ENCODE measurements at regions not wholly inside any gene's neighbourhood (a gene's known extent, or its start where the extent isn't known, plus 50 kb on each side); places are given as distances from the start of the nearest gene placed in this dataset.

DNA sequence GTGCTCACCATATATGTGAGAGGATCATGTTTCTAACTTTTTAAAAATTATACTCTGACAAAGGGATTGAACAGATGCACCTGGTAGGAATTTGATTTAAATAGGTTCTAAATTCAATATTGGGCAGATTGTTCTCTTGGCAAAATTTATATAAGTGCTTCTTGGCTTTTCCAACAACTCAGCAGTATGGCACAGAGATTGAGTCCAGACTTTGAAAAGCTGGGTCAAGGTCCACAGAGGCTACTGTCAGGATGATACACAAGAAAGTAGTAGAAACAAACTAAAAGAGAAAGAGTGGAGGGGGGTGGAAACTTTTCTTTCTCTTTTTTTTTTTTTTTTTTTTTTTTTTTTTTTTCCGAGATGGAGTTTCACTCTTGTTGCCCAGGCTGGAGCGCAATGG, 203.2 kb upstream of the ADAMTS9 start:
- TF ChIP-seq SMC3 (IDR thresholded peaks at IDR 0.05; ENCODE audit: low read depth, low read length) (no peak), POLR2AphosphoS5 (IDR thresholded peaks at IDR 0.05; ENCODE audit: low read depth, low read length) (no peak), RCOR1 (IDR thresholded peaks at IDR 0.05; ENCODE audit: low read length) (no peak), GABPA (IDR thresholded peaks at IDR 0.05; ENCODE audit: low read depth) (no peak), GATA2 (CRISPR knock-in tag; IDR thresholded peaks at IDR 0.05) (no peak), EP300 (IDR thresholded peaks at IDR 0.05; ENCODE audit: borderline replicate concordance in 1 of 2, low read depth in 1 of 2, low read length in 1 of 2) (no peak), MXI1 (IDR thresholded peaks at IDR 0.05; ENCODE audit: low read depth, low read length) (no peak), ELF1 (IDR thresholded peaks at IDR 0.05) (no peak), TEAD4 (IDR thresholded peaks at IDR 0.05; ENCODE audit: borderline replicate concordance, insufficient read depth) (no peak), RAD21 (IDR thresholded peaks at IDR 0.05; ENCODE audit: low read length) (no peak)
- TF ChIP-seq, protein P1, sequence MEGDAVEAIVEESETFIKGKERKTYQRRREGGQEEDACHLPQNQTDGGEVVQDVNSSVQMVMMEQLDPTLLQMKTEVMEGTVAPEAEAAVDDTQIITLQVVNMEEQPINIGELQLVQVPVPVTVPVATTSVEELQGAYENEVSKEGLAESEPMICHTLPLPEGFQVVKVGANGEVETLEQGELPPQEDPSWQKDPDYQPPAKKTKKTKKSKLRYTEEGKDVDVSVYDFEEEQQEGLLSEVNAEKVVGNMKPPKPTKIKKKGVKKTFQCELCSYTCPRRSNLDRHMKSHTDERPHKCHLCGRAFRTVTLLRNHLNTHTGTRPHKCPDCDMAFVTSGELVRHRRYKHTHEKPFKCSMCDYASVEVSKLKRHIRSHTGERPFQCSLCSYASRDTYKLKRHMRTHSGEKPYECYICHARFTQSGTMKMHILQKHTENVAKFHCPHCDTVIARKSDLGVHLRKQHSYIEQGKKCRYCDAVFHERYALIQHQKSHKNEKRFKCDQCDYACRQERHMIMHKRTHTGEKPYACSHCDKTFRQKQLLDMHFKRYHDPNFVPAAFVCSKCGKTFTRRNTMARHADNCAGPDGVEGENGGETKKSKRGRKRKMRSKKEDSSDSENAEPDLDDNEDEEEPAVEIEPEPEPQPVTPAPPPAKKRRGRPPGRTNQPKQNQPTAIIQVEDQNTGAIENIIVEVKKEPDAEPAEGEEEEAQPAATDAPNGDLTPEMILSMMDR (IDR thresholded peaks at IDR 0.05): no peak
- TF ChIP-seq, protein P2, sequence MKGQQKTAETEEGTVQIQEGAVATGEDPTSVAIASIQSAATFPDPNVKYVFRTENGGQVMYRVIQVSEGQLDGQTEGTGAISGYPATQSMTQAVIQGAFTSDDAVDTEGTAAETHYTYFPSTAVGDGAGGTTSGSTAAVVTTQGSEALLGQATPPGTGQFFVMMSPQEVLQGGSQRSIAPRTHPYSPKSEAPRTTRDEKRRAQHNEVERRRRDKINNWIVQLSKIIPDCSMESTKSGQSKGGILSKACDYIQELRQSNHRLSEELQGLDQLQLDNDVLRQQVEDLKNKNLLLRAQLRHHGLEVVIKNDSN (IDR thresholded peaks at IDR 0.05; ENCODE audit: borderline replicate concordance, low read depth): no peak
- TF ChIP-seq, protein P3, sequence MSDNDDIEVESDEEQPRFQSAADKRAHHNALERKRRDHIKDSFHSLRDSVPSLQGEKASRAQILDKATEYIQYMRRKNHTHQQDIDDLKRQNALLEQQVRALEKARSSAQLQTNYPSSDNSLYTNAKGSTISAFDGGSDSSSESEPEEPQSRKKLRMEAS (IDR thresholded peaks at IDR 0.05; ENCODE audit: low read depth): no peak
